GM18505 (cell line): ENCODE measurements at regions not wholly inside any gene's neighbourhood (a gene's known extent, or its start where the extent isn't known, plus 50 kb on each side); places are given as distances from the start of the nearest gene placed in this dataset.

ENCODE experiments used
- ATAC-seq: cut with Tn5 transposase; IDR thresholded peaks from one replicate; pipeline ENCODE4 v1.9.1; 2021; ENCODE audit not compliant: unreplicated experiment
- POLR2A ChIP-seq: IDR thresholded peaks from 4 replicates; pipeline ENCODE4 v1.6.1; 2011; ENCODE audit warnings: borderline replicate concordance; ENCODE audit not compliant: insufficient read depth, insufficient read length; ENCODE audit errors: extremely low read depth

DNA sequence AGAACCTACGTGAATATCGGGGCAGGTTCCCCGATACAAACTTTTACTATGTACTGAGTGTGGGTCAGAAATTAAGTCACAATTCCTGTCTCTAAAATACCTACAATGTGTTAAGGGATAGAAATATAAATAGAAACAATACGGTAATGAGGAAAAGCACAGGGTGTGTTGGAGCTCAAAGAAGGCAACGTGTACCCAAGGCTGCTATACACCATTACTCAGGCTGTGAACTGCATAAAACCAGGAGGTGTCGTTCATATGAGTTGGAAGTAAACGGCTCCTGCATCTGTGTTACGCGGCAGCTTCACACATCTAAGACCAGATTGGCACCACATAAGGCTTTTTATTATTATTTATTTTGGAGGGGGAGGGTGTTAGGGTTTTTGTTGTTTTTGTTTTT, 50.1 kb upstream of the TRPM3 start:
- ATAC-seq = no peak
- TF ChIP-seq POLR2A = no peak
